ENCODE measurements at regions not wholly inside any gene's neighbourhood (a gene's known extent, or its start where the extent isn't known, plus 50 kb on each side); places are given as distances from the start of the nearest gene placed in this dataset.

DNA sequence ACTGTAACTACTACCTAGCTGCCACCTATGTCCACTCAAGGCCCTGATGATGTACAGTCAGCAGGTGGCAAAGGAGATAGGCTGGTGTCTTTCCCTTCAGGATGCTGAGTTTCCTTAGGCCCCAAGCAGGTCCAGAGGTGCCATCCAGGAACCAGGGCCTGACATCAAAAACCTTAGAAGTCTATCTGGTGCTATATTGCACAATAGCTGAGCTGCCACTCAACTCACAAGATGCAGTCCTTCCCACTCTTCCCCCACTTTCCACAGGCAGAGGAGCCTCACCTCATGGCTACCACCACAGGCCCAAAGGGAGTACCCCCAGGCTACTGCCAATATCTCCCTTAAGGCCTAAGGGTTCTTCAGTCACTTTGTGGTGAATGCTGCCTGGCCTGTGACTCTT is 83.9 kb upstream of the ZNF827 start:
- no peak for DNase-seq

DNA sequence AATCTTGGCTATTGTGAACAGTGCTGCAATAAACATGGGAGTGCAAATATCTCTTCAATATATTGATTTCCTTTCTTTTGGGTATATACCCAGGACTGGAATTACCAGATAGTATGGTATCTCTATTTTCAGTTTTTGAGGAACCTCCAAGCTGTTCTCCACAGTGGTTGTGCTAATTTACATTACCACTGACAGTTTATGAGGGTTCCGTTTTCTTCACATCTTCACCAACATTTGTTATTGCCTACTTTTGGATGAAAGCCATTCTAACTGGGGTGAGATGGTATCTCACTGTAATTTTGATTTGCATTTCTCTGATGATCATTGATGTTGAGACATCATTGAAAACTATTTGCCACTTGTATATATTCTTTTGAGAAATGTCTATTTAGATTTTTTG is 79.6 kb upstream of the ZNF827 start:
- DNase-seq: no peak

DNA sequence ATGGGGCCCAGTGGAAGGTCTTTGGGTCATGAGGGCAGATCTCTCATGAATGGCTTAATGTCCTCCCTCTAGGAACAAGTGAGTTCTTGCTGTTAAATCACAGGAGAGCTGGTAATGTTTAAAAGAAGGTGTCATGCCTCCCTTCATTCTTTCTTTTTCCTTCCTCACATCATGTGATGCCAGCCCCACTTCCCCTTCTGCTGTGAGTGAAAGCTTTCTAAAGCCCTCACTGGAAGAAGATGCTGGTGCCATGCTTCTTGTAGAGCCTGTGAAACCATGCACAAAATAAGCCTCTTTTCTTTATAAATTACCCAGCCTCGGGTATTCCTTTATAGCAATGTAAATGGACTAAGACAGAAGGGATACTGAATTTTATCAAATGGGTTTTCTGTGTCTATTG is 66.1 kb upstream of the ZNF827 start:
- DNase-seq: no peak

DNA sequence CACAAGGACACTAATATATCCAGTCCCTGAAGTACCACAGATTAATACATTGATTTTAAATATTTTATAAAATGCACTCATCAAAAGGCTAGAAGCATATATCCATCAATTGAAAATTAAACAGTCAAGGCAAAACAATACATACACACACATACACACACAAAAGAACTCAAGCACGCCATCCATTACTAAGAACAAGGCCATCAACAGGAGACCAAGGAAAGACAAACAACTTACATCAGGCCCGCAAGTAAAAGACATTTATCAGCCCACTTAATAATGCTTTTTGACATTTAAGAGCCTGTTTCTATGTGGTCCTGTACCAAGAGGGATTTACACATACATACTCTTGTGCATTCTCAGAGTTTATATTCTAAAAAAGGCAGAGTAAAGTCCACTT is 50.0 kb upstream of the ZNF827 start:
- DNase-seq: no peak

Measured in T1000 (cell line).